Kidney (tissue), 13 donors: ENCODE measurements at regions not wholly inside any gene's neighbourhood (a gene's known extent, or its start where the extent isn't known, plus 50 kb on each side); places are given as distances from the start of the nearest gene placed in this dataset.
A peak's percentile ranks its signal among the peaks of the same experiment; 100 is the strongest.

Experiments
- DNase-seq, 5 donors: peaks; one replicate each; pipeline ENCODE4 v3.0.0-alpha.2; 2013 to 2020
- FAIRE-seq: peaks from 2 replicates; lab custom pipeline; 2012; peaks lifted over from hg19 to GRCh38; lab: Jason Lieb, UNC
- H3K27ac ChIP-seq, 2 donors: one replicate each; pipeline ENCODE4 v1.7.0; 2013; ENCODE audit warnings: low read depth in 2 of 2, low read length in 2 of 2, inconsistent platforms in 1 of 2
- H3K27me3 ChIP-seq: one replicate; pipeline ENCODE4 v1.7.1; 2013; ENCODE audit warnings: low read length, inconsistent platforms; ENCODE audit not compliant: control insufficient read depth, insufficient read depth
- H3K36me3 ChIP-seq, 3 donors: one replicate each; pipeline versions ENCODE4 v1.7.0 to v1.7.1; 2013; ENCODE audit warnings: low read length in 3 of 3, control low read depth in 1 of 3, inconsistent platforms in 1 of 3; ENCODE audit not compliant: insufficient read depth in 3 of 3, control insufficient read depth in 2 of 3
- H3K4me1 ChIP-seq, 3 donors: one replicate each; pipeline versions ENCODE4 v1.7.0 to v1.7.1; 2013; ENCODE audit warnings: low read length in 3 of 3, inconsistent platforms in 1 of 3, low read depth in 1 of 3; ENCODE audit not compliant: control insufficient read depth in 2 of 3, insufficient read depth in 2 of 3
- H3K4me3 ChIP-seq, 3 donors: one replicate each; pipeline versions ENCODE4 v1.7.0 to v1.8.1; 2013; ENCODE audit warnings: low read length in 3 of 3, control low read depth in 1 of 3, inconsistent platforms in 1 of 3
- H3K9ac ChIP-seq, 3 donors: one replicate each; pipeline versions ENCODE4 v1.7.0 to v1.7.1; 2013; ENCODE audit warnings: low read length in 3 of 3, control low read depth in 1 of 3, inconsistent platforms in 1 of 3
- H3K9me3 ChIP-seq, 3 donors: one replicate each; pipeline versions ENCODE4 v1.7.0 to v1.7.1; 2013; ENCODE audit warnings: low read length in 3 of 3, control low read depth in 1 of 3, inconsistent platforms in 1 of 3; ENCODE audit not compliant: control insufficient read depth in 2 of 3, insufficient read depth in 1 of 3
- CTCF ChIP-seq: IDR thresholded peaks from 3 replicates; pipeline ENCODE4 v1.5.1; 2012; ENCODE audit warnings: mild to moderate bottlenecking, moderate library complexity, borderline replicate concordance; ENCODE audit not compliant: insufficient read depth; ENCODE audit errors: extremely low read depth
- intact Hi-C: fragments of 100-400 bp; cut with DNase I; formaldehyde crosslinking; loops from one replicate; pipeline ENCODE4 v1.11.1; 2022
- donor health status: control.
- donor health status: control.
- donor health status: control.
- donor health status: control.
- donor health status: control.
- donor health status: DM: yes; HTN: yes; CAD: no.
- donor health status: Normal renal cell carcinoma (clear cell type).

DNA sequence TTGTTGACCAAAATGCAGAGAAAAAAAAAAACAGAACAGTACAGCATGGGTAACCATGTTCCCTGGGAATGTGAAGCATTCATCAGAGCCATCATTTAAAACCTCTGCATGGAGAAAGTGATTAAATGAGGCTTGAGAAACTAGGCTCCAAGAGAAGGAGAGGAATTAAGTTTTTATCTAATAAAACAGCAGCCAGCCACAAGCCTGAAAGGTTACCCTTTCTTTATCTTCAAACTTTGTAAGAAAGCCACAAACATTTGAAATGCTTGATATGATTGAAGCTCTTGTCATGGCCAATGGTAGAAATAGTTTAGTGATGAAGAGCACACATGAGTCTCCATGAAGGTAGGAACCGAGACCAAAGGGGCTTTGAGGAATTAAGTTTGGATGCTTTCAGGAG is 144.9 kb upstream of the SYT1 start:
- Histone ChIP-seq H3K27me3 (no peaks in the 10 kb centered on the region), H3K27ac (no peak overlapping the region), H3K9me3 (no peaks in the 10 kb centered on the region), H3K9ac (no peak overlapping the region), H3K36me3 (no peaks in the 10 kb centered on the region), H3K4me1 (no peaks in the 10 kb centered on the region), H3K4me3 (no peak overlapping the region)
- FAIRE-seq (no peak), DNase-seq (no peak)
- no peak for TF ChIP-seq CTCF
- intact Hi-C loops: no loop called here

DNA sequence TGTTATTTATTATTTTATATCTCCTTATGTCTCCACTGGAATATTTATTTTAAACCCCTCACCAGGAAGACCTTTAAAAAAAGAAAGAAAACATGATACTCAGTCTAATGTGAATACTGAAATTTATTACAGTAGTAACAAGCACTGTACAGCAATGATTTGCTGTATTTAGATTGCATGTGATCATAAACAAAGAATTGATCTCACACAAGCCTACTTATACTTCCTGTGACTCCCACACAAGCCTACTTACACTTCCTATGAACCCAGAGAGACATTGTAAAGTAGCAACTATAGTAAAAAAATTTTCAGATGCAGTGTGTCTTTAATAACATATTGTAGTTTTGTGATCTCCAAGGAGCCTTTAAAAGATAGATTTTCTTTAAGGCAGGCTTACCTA is 142.7 kb upstream of the SYT1 start:
- intact Hi-C loops: no loop called here
- Histone ChIP-seq H3K9me3 (no peaks in the 10 kb centered on the region), H3K36me3 (no peaks in the 10 kb centered on the region), H3K4me3 (no peak overlapping the region), H3K4me1 (no peaks in the 10 kb centered on the region), H3K27me3 (no peaks in the 10 kb centered on the region), H3K27ac (no peak overlapping the region), H3K9ac (no peak overlapping the region)
- TF ChIP-seq CTCF: no peak
- DNase-seq (peak in 2 of 5 donors; percentile 48 to 70), FAIRE-seq (no peak)

DNA sequence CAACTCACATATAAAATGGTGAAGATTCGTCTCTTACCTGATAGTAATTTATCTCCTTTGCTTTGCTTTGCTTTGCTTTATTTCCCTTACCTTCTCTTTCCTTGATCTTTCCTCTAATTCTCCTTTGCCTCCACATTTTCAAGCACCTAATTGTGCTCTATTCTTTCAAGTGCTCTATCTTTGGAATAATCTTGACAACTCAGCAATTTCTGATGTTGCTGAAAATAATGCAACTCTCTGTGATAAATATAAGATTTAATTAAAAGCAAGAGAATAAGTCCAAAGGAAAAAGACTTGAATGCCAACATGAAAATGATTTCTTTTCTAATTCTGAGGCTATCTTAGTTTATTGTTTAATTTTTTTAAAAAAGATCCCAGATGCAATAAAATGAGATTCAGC is 139.5 kb upstream of the SYT1 start:
- TF ChIP-seq CTCF: no peak
- Histone ChIP-seq H3K4me1 (no peaks in the 10 kb centered on the region), H3K9ac (no peak overlapping the region), H3K4me3 (no peak overlapping the region), H3K27ac (no peak overlapping the region), H3K27me3 (no peaks in the 10 kb centered on the region), H3K9me3 (no peaks in the 10 kb centered on the region), H3K36me3 (no peaks in the 10 kb centered on the region)
- DNase-seq: no peak
- intact Hi-C loops: no loop called here
- FAIRE-seq: no peak

DNA sequence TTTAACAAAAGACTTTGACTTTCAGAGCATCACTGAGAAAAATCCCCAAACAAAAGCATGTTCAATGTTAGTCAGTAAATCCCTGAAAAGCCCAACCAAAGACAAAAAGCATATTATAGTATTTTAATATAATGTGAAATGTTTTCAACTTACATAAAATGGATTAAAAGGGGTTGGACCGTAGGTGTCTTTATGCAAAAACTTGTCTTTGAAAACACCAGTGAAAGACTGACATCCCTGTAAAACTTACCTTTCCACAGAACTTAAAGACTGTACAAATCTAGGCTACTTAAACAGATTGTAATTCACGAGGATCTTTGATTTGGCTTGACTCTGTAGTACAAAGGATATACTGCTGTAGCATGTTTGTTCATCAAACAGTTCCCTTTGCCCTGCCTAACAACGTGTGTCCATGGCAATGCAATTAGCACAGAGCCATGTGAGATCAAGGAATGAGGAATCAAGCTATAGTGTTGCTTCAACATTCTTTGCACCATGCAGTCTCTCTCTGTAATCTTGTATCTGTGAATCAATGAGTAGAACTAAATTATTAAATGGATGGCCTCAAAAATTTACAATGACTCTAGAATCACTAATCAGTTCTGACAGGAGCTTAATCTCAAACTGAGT is 138.5 kb upstream of the SYT1 start:
- TF ChIP-seq CTCF: no peak
- Histone ChIP-seq H3K9me3 (no peaks in the 10 kb centered on the region), H3K36me3 (no peaks in the 10 kb centered on the region), H3K27ac (no peak overlapping the region), H3K4me3 (no peak overlapping the region), H3K9ac (no peak overlapping the region), H3K4me1 (no peaks in the 10 kb centered on the region), H3K27me3 (no peaks in the 10 kb centered on the region)
- intact Hi-C loops: no loop called here
- FAIRE-seq (no peak), DNase-seq (peak in 2 of 5 donors; percentile 19 to 29)
